MCF 10A (cell line): ENCODE measurements at regions not wholly inside any gene's neighbourhood (a gene's known extent, or its start where the extent isn't known, plus 50 kb on each side); places are given as distances from the start of the nearest gene placed in this dataset.

Experiments
- BruUV-seq: library from RNA; stranded (reverse); fragments of 400-500 nt; replicated peaks from 2 replicates; lab custom pipeline; 2021; lab: Mats Ljungman, UMichigan
- CTCF ChIA-PET: fragments of 300-600 bp; sonication (Branson Sonifier 250); formaldehyde crosslinking; extraction: SDS; loops from one replicate; lab custom pipeline; 2021; ENCODE audit warnings: antibody characterized with exemption, inconsistent platforms; lab: Yijun Ruan, JAX
- POLR2A ChIA-PET: fragments of 300-600, 350-650 bp; sonication (Branson Sonifier 250); formaldehyde crosslinking; extraction: SDS; loops from one replicate; lab custom pipeline; 2020; ENCODE audit warnings: antibody characterized with exemption, inconsistent platforms; lab: Yijun Ruan, JAX
- DNase-seq: peaks from one replicate; pipeline ENCODE4 v3.0.0-alpha.2; 2018; ENCODE audit not compliant: unreplicated experiment
- H3K27ac Mint-ChIP-seq: one replicate; pipeline ENCODE4 v1.8.0; 2022; ENCODE audit warnings: mild to moderate bottlenecking, low read depth, mixed read lengths; ENCODE audit not compliant: unreplicated experiment
- H3K27me3 Mint-ChIP-seq: one replicate; pipeline ENCODE4 v1.8.0; 2022; ENCODE audit warnings: mixed read lengths; ENCODE audit not compliant: insufficient read depth, unreplicated experiment
- H3K36me3 Mint-ChIP-seq: one replicate; pipeline ENCODE4 v1.8.0; 2022; ENCODE audit warnings: mild to moderate bottlenecking, moderate library complexity, mixed read lengths; ENCODE audit not compliant: insufficient read depth, unreplicated experiment
- H3K4me1 Mint-ChIP-seq: one replicate; pipeline ENCODE4 v1.8.0; 2022; ENCODE audit warnings: mixed read lengths; ENCODE audit not compliant: insufficient read depth, unreplicated experiment
- H3K4me3 Mint-ChIP-seq: one replicate; pipeline ENCODE4 v1.8.0; 2022; ENCODE audit warnings: mild to moderate bottlenecking, moderate library complexity, mixed read lengths; ENCODE audit not compliant: unreplicated experiment
- H3K9me3 Mint-ChIP-seq: one replicate; pipeline ENCODE4 v1.8.0; 2022; ENCODE audit warnings: mixed read lengths; ENCODE audit not compliant: unreplicated experiment
- CTCF ChIP-seq: fragments of 200-600 bp; IDR thresholded peaks from one replicate; pipeline ENCODE4 v1.8.0; 2022; ENCODE audit warnings: antibody characterized with exemption, mild to moderate bottlenecking; ENCODE audit not compliant: unreplicated experiment
- intact Hi-C: fragments of 100-400 bp; cut with micrococcal nuclease; formaldehyde crosslinking; loops from 2 replicates; pipeline ENCODE4 v1.14.1; 2022

- Mint-ChIP-seq H3K4me3 (no peak overlapping the region), H3K27ac (no peak overlapping the region), H3K36me3 (peaks cover 4% of the 10 kb centered on the region), H3K27me3 (no peaks in the 10 kb centered on the region), H3K9me3 (no peaks in the 10 kb centered on the region), H3K4me1 (peaks cover 6% of the 10 kb centered on the region)
- TF ChIP-seq CTCF, result no peak
- intact Hi-C loops, result no loop called here
- POLR2A ChIA-PET, result no interaction called here
- no TSS peak for BruUV-seq
- DNase-seq, result no peak
- CTCF ChIA-PET, result no interaction called here
These were observed 339.6 kb upstream of the FAT1 start for GRCh38 chr4:187063251-187063650.

GRCh38 chr4:187064033-187064432 is 340.4 kb upstream of the FAT1 start:
- ChIA-PET POLR2A (no interaction called here), CTCF (interaction anchor here (0.7 kb wide), 1 partner anchor 722 kb away, joined by 4 read pairs; no protein-coding TSS in a partner anchor)
- H3K27ac Mint-ChIP-seq, result no peak overlapping the region
- intact Hi-C loops, result no loop called here
- DNase-seq, result no peak
- H3K36me3 Mint-ChIP-seq, result peaks cover 4% of the 10 kb centered on the region
- peaks cover 6% of the 10 kb centered on the region for H3K4me1 Mint-ChIP-seq
- no TSS peak for BruUV-seq
- no peak overlapping the region for H3K4me3 Mint-ChIP-seq
- no peak for TF ChIP-seq CTCF
- H3K27me3 Mint-ChIP-seq, result no peaks in the 10 kb centered on the region
- H3K9me3 Mint-ChIP-seq, result no peaks in the 10 kb centered on the region

- intact Hi-C loops, result no loop called here
- BruUV-seq, result no TSS peak
- Mint-ChIP-seq H3K4me1 (peaks cover 6% of the 10 kb centered on the region), H3K9me3 (no peaks in the 10 kb centered on the region), H3K36me3 (peaks cover 4% of the 10 kb centered on the region), H3K27ac (no peak overlapping the region), H3K27me3 (no peaks in the 10 kb centered on the region), H3K4me3 (no peak overlapping the region)
- CTCF ChIA-PET, result no interaction called here
- POLR2A ChIA-PET, result no interaction called here
- DNase-seq, result no peak
- TF ChIP-seq CTCF, result no peak
These were observed 341.7 kb upstream of the FAT1 start for GRCh38 chr4:187065396-187065795.

GRCh38 chr4:187065806-187066205 is 342.1 kb upstream of the FAT1 start:
- peaks cover 4% of the 10 kb centered on the region for H3K36me3 Mint-ChIP-seq
- H3K9me3 Mint-ChIP-seq, result no peaks in the 10 kb centered on the region
- H3K27me3 Mint-ChIP-seq, result no peaks in the 10 kb centered on the region
- POLR2A ChIA-PET, result no interaction called here
- no peak for DNase-seq
- no peak for TF ChIP-seq CTCF
- no peak overlapping the region for H3K27ac Mint-ChIP-seq
- no TSS peak for BruUV-seq
- H3K4me3 Mint-ChIP-seq, result no peak overlapping the region
- CTCF ChIA-PET, result no interaction called here
- H3K4me1 Mint-ChIP-seq, result peaks cover 6% of the 10 kb centered on the region
- intact Hi-C loops, result no loop called here
